ENCODE measurements at regions not wholly inside any gene's neighbourhood (a gene's known extent, or its start where the extent isn't known, plus 50 kb on each side); places are given as distances from the start of the nearest gene placed in this dataset.
"Not testable (repeated sequence)": the region's sequence is repeated elsewhere in the genome, so short reads cannot be mapped to it uniquely, and the experiment has no call there.

DNA sequence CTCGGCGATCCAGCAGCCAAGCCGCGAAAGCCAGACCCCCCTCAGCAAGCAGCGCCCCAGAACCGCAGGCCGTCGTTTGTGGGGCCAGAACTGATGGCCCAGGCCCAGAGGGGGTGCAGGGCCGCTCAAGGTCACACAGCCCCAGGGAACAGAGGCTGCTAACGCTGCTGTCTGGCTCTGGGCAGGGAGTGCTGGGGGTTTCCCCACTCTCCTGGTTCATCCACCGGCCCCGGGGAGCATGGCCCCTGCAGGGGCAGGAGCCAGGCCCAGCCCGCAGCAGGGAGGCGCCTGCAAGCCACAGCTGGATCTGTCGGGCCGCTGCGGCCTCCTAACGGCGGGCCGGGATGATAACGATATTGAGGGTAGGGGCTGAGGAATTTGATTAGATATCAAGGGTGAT is 64.8 kb upstream of the IGFBPL1 start:
- 92% methylated on average over 12 of the region's 21 CpGs for WGBS (ENCODE audit: insufficient coverage)
- Mint-ChIP-seq H3K9me3 (peaks cover 0 to 15% (median 3%) of the 10 kb centered on the region in 7 donors), H3K36me3 (no peaks in the 10 kb centered on the region), H3K4me1 (no peaks in the 10 kb centered on the region), H3K4me3 (no peak overlapping the region), H3K27me3 (ENCODE audit: low read depth in 3 of 3) (peaks cover 13 to 45% (median 13%) of the 10 kb centered on the region in 3 donors), H3K27ac (no peak overlapping the region)
- no peak for DNase-seq
- intact Hi-C loops (cut with micrococcal nuclease) = no loop called here
- Histone ChIP-seq H3K4me3 (replicated peaks in 1 of 3; ENCODE audit: low read depth in 2 of 3, low read length in 3 of 3) (no peak overlapping the region), H3K27ac (ENCODE audit: low read depth in 1 of 2, low read length in 2 of 2) (no peak overlapping the region), H4K20me1 (ENCODE audit: insufficient read depth, low read length) (no peaks in the 10 kb centered on the region), H2AFZ (ENCODE audit: insufficient read depth, low read depth, low read length, poor library complexity, severe bottlenecking) (no peak overlapping the region), H3K27me3 (ENCODE audit: control insufficient read depth in 2 of 2, insufficient read depth in 2 of 2, low read length in 2 of 2) (peaks cover 0 to 2% of the 10 kb centered on the region in 2 donors), H3K4me1 (ENCODE audit: control insufficient read depth in 1 of 2, insufficient read depth in 2 of 2, low read length in 2 of 2) (no peaks in the 10 kb centered on the region), H3K9ac (ENCODE audit: insufficient read depth, low read length, poor library complexity, severe bottlenecking) (no peak overlapping the region), H3K79me2 (ENCODE audit: insufficient read depth, low read length) (no peaks in the 10 kb centered on the region), H3K4me2 (replicated peaks; ENCODE audit: extremely low read depth, low read length, poor library complexity, severe bottlenecking) (no peak overlapping the region), H3K9me3 (replicated peaks in 1 of 2; ENCODE audit: control insufficient read depth in 1 of 2, insufficient read depth in 1 of 2, low read length in 2 of 2) (peaks cover 0 to 10% of the 10 kb centered on the region in 2 donors), H3K36me3 (replicated peaks in 1 of 2; ENCODE audit: control insufficient read depth in 1 of 2, insufficient read depth in 2 of 2, low read length in 2 of 2) (no peaks in the 10 kb centered on the region)
- TF ChIP-seq, protein P1, sequence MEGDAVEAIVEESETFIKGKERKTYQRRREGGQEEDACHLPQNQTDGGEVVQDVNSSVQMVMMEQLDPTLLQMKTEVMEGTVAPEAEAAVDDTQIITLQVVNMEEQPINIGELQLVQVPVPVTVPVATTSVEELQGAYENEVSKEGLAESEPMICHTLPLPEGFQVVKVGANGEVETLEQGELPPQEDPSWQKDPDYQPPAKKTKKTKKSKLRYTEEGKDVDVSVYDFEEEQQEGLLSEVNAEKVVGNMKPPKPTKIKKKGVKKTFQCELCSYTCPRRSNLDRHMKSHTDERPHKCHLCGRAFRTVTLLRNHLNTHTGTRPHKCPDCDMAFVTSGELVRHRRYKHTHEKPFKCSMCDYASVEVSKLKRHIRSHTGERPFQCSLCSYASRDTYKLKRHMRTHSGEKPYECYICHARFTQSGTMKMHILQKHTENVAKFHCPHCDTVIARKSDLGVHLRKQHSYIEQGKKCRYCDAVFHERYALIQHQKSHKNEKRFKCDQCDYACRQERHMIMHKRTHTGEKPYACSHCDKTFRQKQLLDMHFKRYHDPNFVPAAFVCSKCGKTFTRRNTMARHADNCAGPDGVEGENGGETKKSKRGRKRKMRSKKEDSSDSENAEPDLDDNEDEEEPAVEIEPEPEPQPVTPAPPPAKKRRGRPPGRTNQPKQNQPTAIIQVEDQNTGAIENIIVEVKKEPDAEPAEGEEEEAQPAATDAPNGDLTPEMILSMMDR (IDR thresholded peaks at IDR 0.05) = no peak

DNA sequence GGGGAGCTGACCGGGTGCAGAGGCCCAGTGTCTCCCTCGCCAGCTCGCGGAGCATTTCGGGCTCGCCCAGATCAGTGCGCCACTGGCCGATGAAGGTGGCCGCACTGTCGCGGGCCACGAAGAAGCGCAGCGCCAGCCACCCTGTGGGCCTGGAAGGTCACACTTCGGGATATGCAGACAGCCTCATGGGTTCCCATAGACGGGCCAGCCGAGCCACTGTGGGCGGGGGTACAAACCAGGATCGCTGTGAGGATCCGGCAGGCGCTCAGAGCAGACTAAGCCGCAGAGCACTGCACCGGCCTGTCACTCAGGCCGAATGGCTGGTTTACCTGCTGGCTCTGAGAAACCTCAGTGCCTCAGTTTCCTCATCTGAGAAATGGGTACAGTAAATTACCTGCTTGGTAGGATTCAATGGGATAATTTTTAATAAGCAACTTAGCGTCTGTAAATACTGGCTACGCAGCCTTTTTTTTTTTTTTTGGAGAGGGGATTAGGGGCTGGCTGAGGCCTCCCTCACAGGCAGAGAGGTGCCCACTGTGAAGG is 64.0 kb upstream of the IGFBPL1 start:
- 91% methylated on average over 25 of the region's 26 CpGs for WGBS (ENCODE audit: insufficient coverage)

DNA sequence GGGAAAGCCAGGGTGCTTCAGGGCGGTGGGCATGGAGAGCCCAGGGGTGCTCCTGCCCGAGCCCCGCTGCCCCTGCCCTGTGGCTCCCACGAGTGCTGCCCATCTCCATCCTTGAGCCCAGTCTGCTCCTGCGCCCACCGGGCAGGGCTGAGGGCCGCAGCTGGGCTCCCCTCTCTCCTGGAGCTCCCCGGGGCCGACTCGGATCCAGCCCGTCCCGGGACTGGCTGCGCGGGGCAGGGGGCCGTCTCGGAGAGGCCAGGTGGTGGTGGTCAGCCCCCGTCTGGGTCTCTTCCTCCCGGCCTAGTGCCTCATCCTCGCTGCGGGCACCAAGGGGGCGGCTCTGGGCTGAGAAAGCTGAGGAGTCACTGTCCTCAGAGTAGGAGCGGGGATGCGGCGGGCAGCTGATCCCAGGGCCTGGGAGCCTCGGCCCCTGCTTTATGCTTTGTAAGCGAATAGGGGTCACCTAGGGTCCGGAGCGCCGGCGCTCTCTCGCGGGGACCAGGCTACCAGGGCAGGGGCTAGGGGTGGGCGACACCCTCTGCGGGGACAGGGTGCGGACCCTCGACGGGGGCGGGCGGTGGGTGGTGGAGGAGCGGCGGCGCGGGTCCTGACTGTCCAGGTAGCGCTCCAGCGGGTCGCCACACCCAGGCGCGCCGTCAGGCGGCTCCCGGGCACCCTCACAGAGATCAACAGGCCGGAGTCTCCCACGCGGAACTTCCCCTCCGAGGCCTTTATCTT is 63.3 kb upstream of the IGFBPL1 start:
- H3K9ac ChIP-seq (ENCODE audit: insufficient read depth, low read length, poor library complexity, severe bottlenecking); H3K27ac ChIP-seq (ENCODE audit: low read depth in 1 of 2, low read length in 2 of 2); H3K27me3 ChIP-seq (ENCODE audit: control insufficient read depth in 2 of 2, insufficient read depth in 2 of 2, low read length in 2 of 2); H3K4me2 ChIP-seq (replicated peaks; ENCODE audit: extremely low read depth, low read length, poor library complexity, severe bottlenecking); H3K36me3 Mint-ChIP-seq; H3K4me3 Mint-ChIP-seq; H2AFZ ChIP-seq (ENCODE audit: insufficient read depth, low read depth, low read length, poor library complexity, severe bottlenecking); H3K27ac Mint-ChIP-seq; H3K4me1 Mint-ChIP-seq; H3K79me2 ChIP-seq (ENCODE audit: insufficient read depth, low read length); H3K4me1 ChIP-seq (ENCODE audit: control insufficient read depth in 1 of 2, insufficient read depth in 2 of 2, low read length in 2 of 2); DNase-seq; H3K4me3 ChIP-seq (replicated peaks in 1 of 3; ENCODE audit: low read depth in 2 of 3, low read length in 3 of 3); H3K36me3 ChIP-seq (replicated peaks in 1 of 2; ENCODE audit: control insufficient read depth in 1 of 2, insufficient read depth in 2 of 2, low read length in 2 of 2); intact Hi-C loops (cut with micrococcal nuclease); H4K20me1 ChIP-seq (ENCODE audit: insufficient read depth, low read length): not testable (repeated sequence)
- H3K27me3 Mint-ChIP-seq (ENCODE audit: low read depth in 3 of 3) = peaks cover 13 to 46% (median 13%) of the 10 kb centered on the region in 3 donors
- H3K9me3 Mint-ChIP-seq = peaks cover 0 to 15% (median 3%) of the 10 kb centered on the region in 7 donors
- 55% methylated on average over 53 of the region's 55 CpGs for WGBS (ENCODE audit: insufficient coverage)
- H3K9me3 ChIP-seq (replicated peaks in 1 of 2; ENCODE audit: control insufficient read depth in 1 of 2, insufficient read depth in 1 of 2, low read length in 2 of 2) = peaks cover 0 to 10% of the 10 kb centered on the region in 2 donors

More for the DNA sequence above, 64.0 kb upstream of the IGFBPL1 start:
- intact Hi-C loops (cut with micrococcal nuclease) = no loop called here
- H2AFZ ChIP-seq (ENCODE audit: insufficient read depth, low read depth, low read length, poor library complexity, severe bottlenecking) = no peak overlapping the region
- H4K20me1 ChIP-seq (ENCODE audit: insufficient read depth, low read length) = no peaks in the 10 kb centered on the region
- no peak overlapping the region for H3K4me3 ChIP-seq (replicated peaks in 1 of 3; ENCODE audit: low read depth in 2 of 3, low read length in 3 of 3)
- H3K36me3 ChIP-seq (replicated peaks in 1 of 2; ENCODE audit: control insufficient read depth in 1 of 2, insufficient read depth in 2 of 2, low read length in 2 of 2) = no peaks in the 10 kb centered on the region
- TF ChIP-seq, protein P1 (IDR thresholded peaks at IDR 0.05) = no peak
- H3K9ac ChIP-seq (ENCODE audit: insufficient read depth, low read length, poor library complexity, severe bottlenecking) = no peak overlapping the region
- no peaks in the 10 kb centered on the region for H3K4me1 ChIP-seq (ENCODE audit: control insufficient read depth in 1 of 2, insufficient read depth in 2 of 2, low read length in 2 of 2)
- H3K9me3 Mint-ChIP-seq = peaks cover 0 to 15% (median 3%) of the 10 kb centered on the region in 7 donors
- no peak overlapping the region for H3K27ac ChIP-seq (ENCODE audit: low read depth in 1 of 2, low read length in 2 of 2)
- peaks cover 0 to 10% of the 10 kb centered on the region in 2 donors for H3K9me3 ChIP-seq (replicated peaks in 1 of 2; ENCODE audit: control insufficient read depth in 1 of 2, insufficient read depth in 1 of 2, low read length in 2 of 2)
- no peaks in the 10 kb centered on the region for H3K36me3 Mint-ChIP-seq
- H3K27me3 Mint-ChIP-seq (ENCODE audit: low read depth in 3 of 3) = peaks cover 13 to 48% (median 13%) of the 10 kb centered on the region in 3 donors
- no peak overlapping the region for H3K4me3 Mint-ChIP-seq
- peaks cover 0 to 2% of the 10 kb centered on the region in 2 donors for H3K27me3 ChIP-seq (ENCODE audit: control insufficient read depth in 2 of 2, insufficient read depth in 2 of 2, low read length in 2 of 2)
- H3K4me2 ChIP-seq (replicated peaks; ENCODE audit: extremely low read depth, low read length, poor library complexity, severe bottlenecking) = no peak overlapping the region
- no peaks in the 10 kb centered on the region for H3K4me1 Mint-ChIP-seq
- no peaks in the 10 kb centered on the region for H3K79me2 ChIP-seq (ENCODE audit: insufficient read depth, low read length)
- DNase-seq = no peak
- no peak overlapping the region for H3K27ac Mint-ChIP-seq
